HG02571 (cell line): ENCODE measurements at regions not wholly inside any gene's neighbourhood (a gene's known extent, or its start where the extent isn't known, plus 50 kb on each side); places are given as distances from the start of the nearest gene placed in this dataset.
A peak's percentile ranks its signal among the peaks of the same experiment; 100 is the strongest.
"Not testable (repeated sequence)": the region's sequence is repeated elsewhere in the genome, so short reads cannot be mapped to it uniquely, and the experiment has no call there.

Source experiments
- ATAC-seq: cut with Tn5 transposase; IDR thresholded peaks from one replicate; pipeline ENCODE4 v1.9.1; 2021; ENCODE audit warnings: mild to moderate bottlenecking, moderate library complexity; ENCODE audit not compliant: unreplicated experiment

DNA sequence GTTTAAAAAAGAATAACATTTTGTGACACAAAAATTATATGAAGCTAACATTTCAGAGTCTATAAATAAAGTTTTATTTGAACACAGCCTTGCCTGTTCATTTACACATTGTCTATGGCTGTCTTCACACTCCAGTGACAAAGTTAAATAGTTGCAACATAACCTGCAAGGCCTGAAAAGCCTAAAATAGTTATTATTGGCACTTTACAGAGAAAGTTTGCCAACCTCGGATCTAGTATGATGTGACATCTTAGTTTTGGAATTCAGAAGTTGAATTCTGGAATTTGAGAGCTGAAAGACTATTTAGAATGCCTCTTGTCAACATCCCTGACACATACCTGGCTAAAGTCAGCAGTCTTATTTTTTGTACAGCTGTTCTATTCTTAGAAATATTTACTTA, 68.3 kb downstream of the DYRK2 start:
- ATAC-seq: no peak

DNA sequence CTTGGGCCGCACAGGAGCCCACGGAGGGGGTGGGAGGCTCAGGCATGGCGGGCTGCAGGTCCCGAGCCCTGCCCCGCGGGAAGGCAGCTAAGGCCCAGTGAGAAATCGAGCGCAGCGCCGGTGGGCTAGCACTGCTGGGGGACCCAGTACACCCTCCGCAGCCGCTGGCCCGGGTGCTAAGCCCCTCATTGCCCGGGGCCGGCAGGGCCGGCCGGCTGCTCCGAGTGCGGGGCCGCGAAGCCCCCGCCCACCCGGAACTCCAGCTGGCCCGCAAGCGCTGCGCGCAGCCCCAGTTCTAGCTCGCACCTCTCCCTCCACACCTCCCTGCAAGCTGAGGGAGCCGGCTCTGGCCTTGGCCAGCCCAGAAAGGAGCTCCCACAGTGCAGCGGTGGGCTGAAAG, 70.8 kb downstream of the DYRK2 start:
- ATAC-seq: not testable (repeated sequence)

DNA sequence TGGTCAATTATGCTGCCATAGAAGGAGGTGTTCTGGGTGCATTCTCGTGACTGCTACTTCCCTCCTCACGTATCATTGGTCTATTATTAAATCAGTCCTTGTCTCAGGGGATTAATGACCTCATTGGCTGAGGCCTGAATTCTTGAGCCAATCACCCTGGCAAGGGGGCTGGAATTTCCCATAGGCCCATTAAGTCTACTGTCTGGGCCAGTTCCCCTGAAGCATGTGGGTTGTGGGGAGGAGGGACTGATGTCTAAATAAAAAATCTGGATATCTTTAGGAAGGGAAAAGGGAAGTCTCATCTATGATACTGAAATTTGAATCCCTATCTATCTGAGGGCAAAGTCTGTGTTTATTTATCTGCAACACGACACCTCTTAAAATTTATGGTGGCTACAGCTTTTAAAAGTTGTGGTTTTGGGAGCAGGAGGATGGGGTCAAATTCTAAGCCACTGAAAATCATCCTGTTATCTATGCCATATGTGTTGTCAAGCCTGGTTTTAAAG, 71.9 kb downstream of the DYRK2 start:
- no peak for ATAC-seq

DNA sequence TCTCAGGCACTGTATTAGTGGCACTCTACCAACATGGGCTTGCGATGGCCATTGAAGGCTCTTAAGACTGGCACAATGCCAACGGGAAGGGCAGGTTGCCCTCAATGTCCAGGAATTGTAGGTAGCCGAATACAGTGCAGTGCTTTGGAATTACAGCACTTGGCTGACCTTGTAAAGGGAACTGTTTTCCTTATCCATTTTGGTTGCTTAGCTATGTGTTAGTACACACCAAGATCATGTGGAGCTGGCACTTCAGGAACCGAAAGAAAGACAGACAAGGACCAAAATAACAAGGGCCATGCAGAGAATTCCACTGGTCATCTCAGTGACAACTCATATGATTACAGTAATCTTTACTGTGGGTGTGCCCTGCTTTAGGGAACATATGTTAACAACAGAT, 72.7 kb downstream of the DYRK2 start:
- no peak for ATAC-seq

DNA sequence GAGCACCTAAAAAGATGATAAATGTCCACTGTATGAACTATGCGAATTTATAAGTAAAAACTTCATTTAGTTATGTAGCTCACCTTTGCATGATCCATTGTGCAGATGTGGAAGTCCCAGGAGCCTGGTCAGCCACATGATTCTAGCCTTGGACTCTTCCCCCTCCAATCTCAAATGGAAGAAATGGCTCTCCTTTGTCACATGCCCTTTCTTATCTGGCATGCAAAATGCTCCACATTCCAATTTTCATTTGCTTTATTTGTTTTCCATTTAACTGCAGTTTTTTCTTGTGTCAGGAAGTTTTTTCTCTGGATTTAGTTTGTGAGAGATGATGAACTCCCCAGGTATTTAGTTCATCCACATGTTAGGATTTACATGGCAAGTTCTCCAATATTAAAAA, 73.8 kb downstream of the DYRK2 start:
- ATAC-seq: no peak

DNA sequence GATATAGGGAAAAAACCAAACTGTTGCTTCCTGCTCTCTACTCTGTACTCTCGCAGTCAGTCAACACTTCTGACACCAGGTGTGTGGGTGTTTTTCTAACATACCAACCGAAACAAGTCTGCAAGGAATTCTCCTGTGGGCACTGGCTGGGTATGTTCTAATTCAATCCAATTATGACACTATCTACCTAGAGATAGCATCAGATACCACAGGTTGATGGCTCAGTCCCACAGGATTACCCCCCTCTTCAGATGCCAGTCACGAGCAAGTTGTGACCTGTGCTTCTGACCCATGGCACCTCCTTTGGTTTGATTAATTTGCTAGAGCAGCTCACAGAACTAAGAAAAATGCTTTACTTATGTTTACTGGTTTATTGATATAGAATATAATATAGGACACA, 78.3 kb downstream of the DYRK2 start:
- no peak for ATAC-seq

DNA sequence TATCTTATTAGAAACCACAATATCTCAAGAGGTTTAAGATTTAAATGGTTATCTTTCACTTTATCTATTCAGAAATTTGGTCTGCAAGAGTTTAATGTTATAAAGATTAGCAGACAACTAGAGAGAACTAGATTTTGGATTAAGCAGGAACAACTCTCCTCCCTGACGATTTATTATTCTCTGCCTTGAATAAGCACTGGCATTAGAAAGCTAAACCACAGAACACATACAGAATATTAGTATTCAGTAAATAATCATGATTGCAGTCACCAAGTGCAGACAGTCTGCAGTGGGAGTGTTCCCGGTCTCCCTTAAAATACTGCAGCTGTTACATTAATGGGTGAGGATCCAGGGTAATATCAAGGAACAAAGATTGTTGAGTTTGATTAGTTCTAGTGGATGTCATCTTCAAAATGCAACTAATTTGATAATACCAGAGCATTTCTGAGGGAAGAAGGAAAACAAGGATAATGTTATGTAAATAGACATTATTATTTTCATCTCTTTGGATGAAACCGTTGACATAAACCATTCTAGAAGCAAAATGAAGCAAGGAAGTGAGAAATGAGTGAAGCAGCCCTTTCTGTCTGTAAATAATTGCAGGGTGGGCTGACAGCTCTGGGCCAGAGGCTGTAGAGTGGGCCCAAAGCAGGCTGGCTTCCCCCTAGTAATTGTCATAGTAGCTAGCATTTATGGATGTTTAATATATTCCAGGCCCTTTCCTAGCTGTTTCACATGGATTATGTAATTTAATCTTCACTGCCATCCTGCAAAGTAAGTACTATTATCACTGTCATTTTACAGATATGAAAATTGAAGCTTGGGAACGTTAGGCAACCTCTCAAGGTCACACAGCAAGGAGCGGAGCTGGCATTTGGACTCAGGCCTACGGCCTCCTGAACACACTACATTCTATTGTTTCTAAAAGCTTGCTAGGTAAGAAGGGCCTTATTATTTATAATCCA, 79.4 kb downstream of the DYRK2 start:
- ATAC-seq: no peak

DNA sequence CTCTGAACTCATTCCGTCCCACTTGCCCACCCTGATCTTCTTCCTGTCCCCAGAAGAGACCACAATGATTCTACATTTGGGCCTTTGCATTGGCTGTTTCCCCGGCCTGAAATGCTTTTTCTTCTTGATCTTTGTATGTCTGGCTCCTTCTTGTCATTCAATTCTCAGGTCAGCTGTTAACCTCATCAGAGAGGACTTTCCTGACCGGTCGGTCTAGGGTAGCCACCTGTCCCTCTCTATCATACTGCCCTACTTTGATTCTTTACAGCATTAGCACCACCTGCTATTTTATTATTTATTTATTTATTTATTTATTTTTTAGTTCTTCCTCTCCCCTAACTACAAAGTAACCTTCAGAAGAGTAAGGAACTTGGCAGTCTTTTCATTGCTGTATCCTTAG, 84.3 kb downstream of the DYRK2 start:
- no peak for ATAC-seq

DNA sequence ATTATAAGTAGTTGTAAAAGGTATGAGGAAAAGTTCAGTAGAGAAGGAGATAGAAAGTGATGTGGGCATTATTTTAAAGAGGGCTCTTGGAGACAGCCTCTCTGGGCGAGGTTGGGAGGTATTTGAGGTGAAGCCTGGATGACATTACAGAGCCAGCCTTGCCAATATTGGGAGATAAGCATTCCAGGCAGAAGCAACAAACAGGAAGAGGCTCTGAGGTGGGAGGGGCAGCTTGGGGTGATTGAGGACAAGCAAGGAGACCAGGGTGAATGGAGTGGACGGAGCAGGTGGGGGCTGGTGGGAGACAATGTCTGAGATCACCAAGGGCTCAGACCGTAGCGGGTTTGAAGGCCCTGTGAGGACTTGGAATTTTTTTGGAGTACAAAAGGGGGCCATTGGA, 87.3 kb downstream of the DYRK2 start:
- ATAC-seq: no peak

DNA sequence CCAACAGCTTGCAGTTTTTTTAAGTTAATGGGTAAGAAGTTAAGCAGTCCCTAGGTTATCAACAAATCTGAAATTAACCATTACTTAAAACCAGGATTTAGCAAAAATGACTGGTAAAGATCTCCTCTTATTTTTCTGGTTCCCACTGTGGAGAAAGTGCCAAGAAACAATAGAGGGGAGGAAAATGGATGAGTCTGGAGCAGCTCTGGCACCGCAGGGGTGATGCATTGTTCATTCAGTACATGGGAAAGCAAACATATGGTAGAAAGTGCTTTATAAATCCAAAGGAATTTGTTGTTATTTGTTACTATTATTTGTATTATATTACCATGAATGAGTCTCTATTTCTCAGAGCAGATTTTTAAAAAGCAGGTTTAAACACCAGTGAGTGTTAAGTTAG, 92.2 kb downstream of the DYRK2 start:
- no peak for ATAC-seq

DNA sequence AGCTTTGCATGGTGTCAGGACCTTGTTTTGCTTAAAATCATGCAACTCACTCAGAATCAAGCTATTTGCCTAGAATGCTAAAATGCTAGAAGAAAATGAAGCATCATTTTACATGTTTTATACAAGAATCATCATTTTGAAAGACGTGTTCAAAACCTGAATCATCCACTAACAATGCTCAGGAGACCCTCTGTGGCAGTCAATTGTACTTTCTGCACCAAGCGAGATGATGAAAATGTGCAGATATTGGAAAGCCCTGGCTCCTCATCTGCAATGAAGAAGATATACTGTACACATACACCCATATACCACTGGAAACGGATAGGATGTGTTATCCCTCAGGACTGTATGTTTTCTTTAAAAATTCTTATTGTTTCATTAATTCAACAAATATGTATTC, 92.7 kb downstream of the DYRK2 start:
- no peak for ATAC-seq

DNA sequence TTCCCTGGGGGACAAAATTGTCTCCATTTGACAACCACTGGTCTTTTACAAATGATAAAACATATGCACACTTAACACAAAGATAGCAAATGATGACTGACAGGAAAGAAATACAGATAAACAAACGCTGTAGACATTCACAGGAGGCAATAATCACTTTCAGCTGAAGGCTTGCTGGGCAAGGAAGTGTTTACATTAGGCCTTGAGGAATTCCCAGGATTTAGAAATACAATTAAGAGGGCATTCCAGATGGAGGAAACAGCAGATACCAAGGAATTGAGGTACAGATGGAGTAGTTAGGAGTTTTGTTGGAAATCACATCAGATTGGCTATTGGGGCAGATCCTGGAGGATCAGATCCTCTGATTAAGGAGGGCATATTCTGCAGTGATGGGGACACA, 93.9 kb downstream of the DYRK2 start:
- no peak for ATAC-seq

DNA sequence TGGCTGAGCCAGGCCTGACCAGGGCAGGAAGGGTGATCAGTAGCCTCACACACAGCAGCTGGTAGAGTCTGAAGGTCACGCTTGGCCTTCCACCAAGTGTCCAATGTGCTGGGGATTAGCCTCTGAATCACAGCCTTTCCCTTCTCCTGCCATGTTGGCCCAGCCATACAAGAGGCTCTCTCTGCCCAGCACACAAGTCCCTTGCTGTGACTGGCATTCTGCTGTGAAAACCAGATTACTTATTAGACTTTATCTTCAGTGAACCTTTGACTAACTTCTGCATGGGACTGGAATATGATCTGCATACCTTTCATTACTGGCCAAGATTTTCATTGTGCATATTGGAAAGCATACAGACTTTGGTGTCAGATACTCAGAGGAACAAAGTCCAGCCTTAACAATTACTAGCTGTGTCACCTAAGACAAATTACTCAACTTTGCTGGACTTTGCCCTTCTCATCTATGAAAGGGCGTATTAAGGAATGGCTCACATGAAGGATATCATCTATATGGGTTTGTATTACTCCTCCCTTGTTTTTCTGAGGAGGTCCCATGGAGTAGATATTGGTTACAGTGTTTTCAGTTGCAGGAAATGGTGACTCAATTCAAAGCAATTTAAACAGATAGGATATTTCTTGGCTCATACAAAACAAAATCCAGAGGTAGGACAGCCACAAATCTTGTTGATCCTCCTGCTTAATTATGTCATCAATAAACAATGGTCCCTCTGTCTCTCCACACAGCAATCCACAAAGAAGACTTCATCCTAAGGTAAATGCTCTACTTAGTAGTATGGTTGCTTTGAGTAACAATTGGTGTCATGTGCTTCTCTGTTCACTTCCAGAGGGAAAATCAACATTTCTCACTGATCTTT, 99.6 kb downstream of the DYRK2 start:
- no peak for ATAC-seq

DNA sequence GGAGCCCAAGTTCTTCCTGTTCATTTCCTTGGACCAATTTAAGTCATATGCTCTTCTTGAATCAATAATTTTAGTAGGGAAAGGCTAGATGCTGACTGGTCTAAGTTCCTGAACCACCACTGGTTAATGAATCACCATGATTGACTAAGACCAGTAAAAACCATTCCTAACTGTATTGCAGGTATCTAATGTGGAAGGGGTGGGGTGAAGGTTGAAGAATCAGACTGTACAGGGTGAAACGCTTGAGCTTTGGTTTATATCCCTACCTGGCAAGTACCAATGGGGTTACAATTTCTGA, 100.1 kb downstream of the DYRK2 start:
- no peak for ATAC-seq

DNA sequence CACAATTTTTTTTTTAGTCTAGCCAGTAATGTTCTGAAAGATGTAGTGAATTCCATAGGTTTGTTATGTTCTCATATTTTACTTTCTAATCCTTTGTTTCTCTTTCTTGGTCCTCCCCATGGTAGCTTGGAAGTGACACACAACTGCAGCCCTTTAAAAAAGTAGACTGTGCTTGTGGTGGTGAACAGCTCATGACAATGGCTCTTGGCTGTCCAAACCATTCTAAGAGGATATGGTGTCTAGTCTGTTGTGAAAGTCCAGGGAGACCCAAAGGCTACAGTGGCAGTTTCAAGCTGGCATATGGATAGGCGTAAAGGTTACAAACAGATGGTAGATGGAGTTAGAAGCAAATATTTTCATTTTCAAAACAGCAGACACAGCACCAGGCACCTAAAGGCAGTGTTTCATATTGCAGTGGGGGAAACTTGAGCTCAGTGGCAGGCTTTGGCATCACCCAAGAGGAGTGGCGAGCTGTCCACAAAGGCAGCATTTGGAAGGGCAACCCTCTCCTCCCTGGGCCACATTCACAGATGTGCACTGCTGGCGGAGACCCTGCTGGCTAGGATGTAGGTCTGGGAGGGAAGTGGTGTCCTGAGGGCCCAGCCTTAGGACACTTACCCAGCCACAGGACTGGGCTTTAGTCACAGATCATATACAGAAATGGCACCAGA, 102.1 kb downstream of the DYRK2 start:
- ATAC-seq: no peak

DNA sequence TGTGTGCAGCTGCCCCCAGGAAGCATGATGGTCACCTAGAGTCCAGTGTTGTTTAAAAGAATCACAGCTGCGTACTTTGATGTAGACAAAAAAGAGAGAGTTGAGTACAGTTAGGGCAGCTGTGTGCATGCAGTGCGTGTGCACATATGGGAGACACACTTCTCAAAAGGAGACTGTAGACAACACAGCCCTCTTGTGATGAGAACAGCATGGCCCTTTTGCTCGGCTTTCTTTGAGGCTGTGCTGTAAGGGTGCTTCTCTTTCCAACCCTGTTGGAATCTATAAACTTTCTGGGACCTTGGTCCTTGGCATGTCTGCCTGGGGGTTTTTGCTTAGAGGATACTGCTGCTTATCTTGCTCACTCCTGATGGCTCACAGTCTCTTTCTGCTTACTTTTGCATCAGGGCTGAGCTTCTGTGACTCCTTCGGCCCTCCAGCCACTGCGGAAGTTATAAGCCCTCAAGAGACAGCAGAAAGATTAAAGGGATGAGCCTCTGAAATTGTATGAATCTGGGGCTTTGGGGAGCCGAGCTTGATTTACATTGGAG, 102.9 kb downstream of the DYRK2 start:
- no peak for ATAC-seq

DNA sequence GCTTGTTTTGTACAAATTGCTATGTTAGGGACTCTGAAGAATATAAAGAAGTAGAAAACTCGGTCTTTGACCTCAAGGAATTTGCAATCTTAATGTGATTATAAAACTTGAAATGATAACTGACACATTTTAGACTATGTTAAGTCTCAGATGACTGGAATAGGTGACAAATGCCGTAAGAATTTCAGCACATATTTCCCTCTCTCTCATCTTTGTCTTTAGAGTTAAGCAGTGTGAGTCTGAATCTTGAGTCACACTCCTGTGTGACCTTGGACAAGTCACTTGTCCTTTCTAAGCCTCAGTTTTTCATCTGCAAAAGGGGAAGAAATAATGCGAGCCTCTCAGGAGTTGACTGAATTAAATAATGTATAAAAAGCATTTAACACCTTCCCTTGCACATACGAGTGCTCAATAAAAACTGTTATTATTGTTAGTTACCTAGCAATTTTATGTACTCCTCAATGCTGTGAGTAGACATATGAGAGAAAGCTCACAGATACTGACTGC, 103.7 kb downstream of the DYRK2 start:
- ATAC-seq: no peak

DNA sequence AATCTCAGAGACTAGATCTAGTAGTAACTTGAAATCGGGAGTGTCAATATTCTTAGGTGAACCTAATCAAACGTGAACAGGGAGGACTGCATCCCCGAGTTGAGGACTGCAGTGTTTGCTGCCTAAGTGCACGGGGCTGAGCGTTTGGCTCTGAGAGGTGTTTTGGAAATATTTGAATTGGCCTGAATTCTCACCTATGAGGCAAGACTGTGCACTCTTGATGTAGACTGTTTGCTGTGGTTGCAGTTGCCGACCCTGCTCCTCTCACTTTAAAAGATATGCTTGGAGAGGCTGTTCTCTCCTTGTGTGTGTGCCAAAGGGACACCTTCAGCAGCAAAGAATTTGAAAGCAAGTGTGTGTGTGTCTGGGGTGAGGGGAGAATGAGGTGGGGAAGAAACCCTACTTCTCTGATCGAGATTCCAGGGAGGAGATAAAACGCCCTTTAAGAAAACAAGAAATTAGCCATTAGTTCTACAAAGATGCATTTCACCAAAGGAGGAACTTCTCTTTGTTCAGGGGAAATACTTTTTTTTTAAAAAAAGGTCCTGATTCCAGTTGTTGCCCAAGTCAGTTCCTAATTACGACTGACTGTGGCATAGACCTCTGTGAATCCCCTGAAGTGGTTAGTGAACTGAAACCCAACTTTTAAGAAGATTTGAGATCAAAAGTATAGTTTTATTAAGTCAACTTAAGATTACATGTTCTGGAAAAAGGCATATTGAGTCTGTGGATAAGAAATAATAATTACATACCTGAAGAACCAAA, 106.6 kb downstream of the DYRK2 start:
- no peak for ATAC-seq

DNA sequence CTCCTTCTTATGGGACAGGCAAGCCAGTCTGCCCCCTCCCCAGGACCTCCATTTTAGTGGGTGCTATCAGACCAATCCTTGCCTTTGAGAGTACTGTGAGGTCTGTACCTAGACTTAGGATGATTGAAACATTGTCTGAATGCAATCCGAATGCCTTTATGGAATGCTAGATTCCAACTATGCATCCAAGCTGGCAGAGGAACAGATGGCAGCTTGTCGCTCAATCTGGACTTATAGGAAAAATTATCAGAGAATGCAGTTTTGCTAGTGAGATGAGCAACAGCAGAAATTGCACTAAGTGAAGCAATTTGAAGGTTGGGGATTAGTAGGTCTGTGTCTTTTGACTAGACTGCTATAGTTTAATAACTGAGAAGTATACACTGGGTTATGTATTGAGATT, 109.1 kb downstream of the DYRK2 start:
- ATAC-seq: no peak

DNA sequence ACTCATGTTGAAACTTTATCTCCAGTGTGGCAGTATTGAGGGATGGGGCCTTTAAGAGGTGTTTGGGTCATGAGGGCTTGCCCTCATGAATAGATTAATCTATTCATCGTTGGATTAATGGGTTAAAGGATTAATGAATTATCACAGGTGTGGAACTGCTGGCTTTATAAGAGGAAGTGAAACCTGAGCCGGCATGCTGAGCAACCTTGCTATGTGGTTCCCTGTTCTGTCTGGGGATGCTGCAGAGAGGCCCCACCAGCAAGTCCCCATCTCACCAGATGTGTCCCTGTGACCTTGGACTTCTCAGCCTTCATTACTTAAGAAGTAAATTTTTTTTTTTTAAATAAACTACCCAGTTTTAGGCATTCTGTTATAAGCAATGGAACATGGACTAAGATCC, 109.6 kb downstream of the DYRK2 start:
- peak; percentile 92 for ATAC-seq
